WTC11 (cell line): ENCODE measurements at regions not wholly inside any gene's neighbourhood (a gene's known extent, or its start where the extent isn't known, plus 50 kb on each side); places are given as distances from the start of the nearest gene placed in this dataset.

Experiments
- ATAC-seq: fragments of 200-7000 bp; cut with Tn5 transposase; 2 replicates; pipeline ENCODE4 v1.10.0; 2021; ENCODE audit warnings: mild to moderate bottlenecking, moderate library complexity
- CTCF ChIA-PET: fragments of 300-600 bp; sonication (Branson Sonifier 250); formaldehyde crosslinking; loops from one replicate; lab custom pipeline; 2021; ENCODE audit warnings: antibody characterized with exemption; lab: Charles Lee
- POLR2A ChIA-PET: fragments of 350-600 bp; sonication (Branson Sonifier 250); formaldehyde crosslinking; loops from one replicate; lab custom pipeline; 2021; ENCODE audit warnings: antibody characterized with exemption; lab: Charles Lee
- DNase-seq: peaks from one replicate; pipeline ENCODE4 v3.0.0; 2021; ENCODE audit warnings: low spot score
- H3K27ac Mint-ChIP-seq: 2 replicates; pipeline ENCODE4 v1.8.0; 2021; ENCODE audit warnings: mixed read lengths
- H3K27me3 Mint-ChIP-seq: 2 replicates; pipeline ENCODE4 v1.8.0; 2021; ENCODE audit warnings: low read depth, mild to moderate bottlenecking, moderate library complexity, mixed read lengths
- H3K36me3 Mint-ChIP-seq: 2 replicates; pipeline ENCODE4 v1.8.0; 2021; ENCODE audit warnings: mixed read lengths
- H3K4me1 Mint-ChIP-seq: 2 replicates; pipeline ENCODE4 v1.8.0; 2022; ENCODE audit warnings: mixed read lengths
- H3K4me3 Mint-ChIP-seq: 2 replicates; pipeline ENCODE4 v1.8.0; 2021; ENCODE audit warnings: mild to moderate bottlenecking, moderate library complexity, mixed read lengths
- H3K9me3 Mint-ChIP-seq: 2 replicates; pipeline ENCODE4 v1.8.0; 2021; ENCODE audit warnings: mixed read lengths
- AR ChIP-seq: fragments of 250-450 bp; sonication (Bioruptor Pico); IDR thresholded peaks from 2 replicates; pipeline ENCODE4 v1.9.0; 2021; ENCODE audit warnings: mild to moderate bottlenecking
- ATF1 ChIP-seq: sonication (generic); formaldehyde crosslinking; IDR thresholded peaks from 2 replicates; pipeline ENCODE4 v1.8.1; 2023; ENCODE audit warnings: mild to moderate bottlenecking, moderate library complexity, missing genetic modification reagents
- CBFB ChIP-seq: sonication (generic); formaldehyde crosslinking; IDR thresholded peaks from 2 replicates; pipeline ENCODE4 v1.8.1; 2022; ENCODE audit warnings: mild to moderate bottlenecking, low read depth, missing genetic modification reagents
- ETV6 ChIP-seq: sonication (generic); formaldehyde crosslinking; IDR thresholded peaks from 2 replicates; pipeline ENCODE4 v1.8.1; 2022; ENCODE audit warnings: mild to moderate bottlenecking, missing genetic modification reagents
- IRF2 ChIP-seq: sonication (generic); formaldehyde crosslinking; IDR thresholded peaks from 2 replicates; pipeline ENCODE4 v1.8.0; 2022; ENCODE audit warnings: low read depth, missing genetic modification reagents, borderline replicate concordance
- JUN ChIP-seq: sonication (generic); formaldehyde crosslinking; IDR thresholded peaks from 2 replicates; pipeline ENCODE4 v1.8.0; 2023; ENCODE audit warnings: mild to moderate bottlenecking, missing genetic modification reagents
- MYBL2 ChIP-seq: sonication (generic); formaldehyde crosslinking; IDR thresholded peaks from 2 replicates; pipeline ENCODE4 v1.8.1; 2023; ENCODE audit warnings: mild to moderate bottlenecking, moderate library complexity, missing genetic modification reagents
- NR2C2 ChIP-seq: sonication (generic); formaldehyde crosslinking; IDR thresholded peaks from 2 replicates; pipeline ENCODE4 v1.8.0; 2022; ENCODE audit warnings: mild to moderate bottlenecking, missing genetic modification reagents
- PRDM15 ChIP-seq: sonication (generic); formaldehyde crosslinking; IDR thresholded peaks from 2 replicates; pipeline ENCODE4 v1.8.0; 2022; ENCODE audit warnings: missing genetic modification reagents
- RORB ChIP-seq: fragments of 250-450 bp; sonication (Bioruptor Pico); IDR thresholded peaks from 2 replicates; pipeline ENCODE4 v1.9.0; 2021; ENCODE audit warnings: mild to moderate bottlenecking
- TCF7 ChIP-seq: sonication (generic); formaldehyde crosslinking; IDR thresholded peaks from 2 replicates; pipeline ENCODE4 v1.8.0; 2022; ENCODE audit warnings: mild to moderate bottlenecking, low read depth, missing genetic modification reagents, moderate library complexity
- TP53 ChIP-seq: sonication (generic); formaldehyde crosslinking; IDR thresholded peaks from 2 replicates; pipeline ENCODE4 v1.8.1; 2023; ENCODE audit warnings: mild to moderate bottlenecking, missing genetic modification reagents
- ZBTB21 ChIP-seq: sonication (generic); formaldehyde crosslinking; IDR thresholded peaks from 2 replicates; pipeline ENCODE4 v1.8.1; 2023; ENCODE audit warnings: mild to moderate bottlenecking, missing genetic modification reagents, borderline replicate concordance
- ZNF121 ChIP-seq: sonication (generic); formaldehyde crosslinking; IDR thresholded peaks from 2 replicates; pipeline ENCODE4 v1.8.0; 2023; ENCODE audit warnings: missing genetic modification reagents
- ZNF232 ChIP-seq: sonication (generic); formaldehyde crosslinking; IDR thresholded peaks from 2 replicates; pipeline ENCODE4 v1.8.0; 2022; ENCODE audit warnings: mild to moderate bottlenecking, missing genetic modification reagents
- TF ChIP-seq, protein P1 (sequence below): sonication (generic); formaldehyde crosslinking; IDR thresholded peaks from 2 replicates; pipeline ENCODE4 v1.8.0; 2022; ENCODE audit warnings: mild to moderate bottlenecking, missing genetic modification reagents
- TF ChIP-seq, protein P2 (sequence below): sonication (generic); formaldehyde crosslinking; conservative IDR thresholded peaks from 2 replicates; pipeline ENCODE4 v1.8.1; 2023; ENCODE audit warnings: mild to moderate bottlenecking, low read depth, missing genetic modification reagents, moderate library complexity

DNA sequence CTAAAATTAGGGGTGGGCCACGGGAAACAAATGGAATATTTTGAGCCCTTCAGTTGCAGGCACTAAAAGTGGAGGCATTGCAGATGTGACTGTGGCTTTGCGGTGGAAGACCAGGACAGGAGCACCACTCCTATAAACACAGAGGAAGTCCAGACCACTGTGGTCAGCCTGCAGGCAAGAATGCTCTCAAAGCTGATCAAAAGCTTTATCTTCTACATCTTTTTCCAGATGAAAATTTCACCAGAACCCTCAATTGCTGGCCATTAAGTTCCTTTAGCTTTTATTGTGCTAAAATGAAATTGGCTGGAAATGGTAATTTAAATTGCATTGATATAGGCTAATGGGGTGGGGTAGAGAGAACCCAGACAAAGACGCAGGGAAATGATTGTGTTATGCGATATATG, 208.8 kb downstream of the ERCC6L2 start (continued):
- no peak for TF ChIP-seq MYBL2 (CRISPR knock-in tag)

DNA sequence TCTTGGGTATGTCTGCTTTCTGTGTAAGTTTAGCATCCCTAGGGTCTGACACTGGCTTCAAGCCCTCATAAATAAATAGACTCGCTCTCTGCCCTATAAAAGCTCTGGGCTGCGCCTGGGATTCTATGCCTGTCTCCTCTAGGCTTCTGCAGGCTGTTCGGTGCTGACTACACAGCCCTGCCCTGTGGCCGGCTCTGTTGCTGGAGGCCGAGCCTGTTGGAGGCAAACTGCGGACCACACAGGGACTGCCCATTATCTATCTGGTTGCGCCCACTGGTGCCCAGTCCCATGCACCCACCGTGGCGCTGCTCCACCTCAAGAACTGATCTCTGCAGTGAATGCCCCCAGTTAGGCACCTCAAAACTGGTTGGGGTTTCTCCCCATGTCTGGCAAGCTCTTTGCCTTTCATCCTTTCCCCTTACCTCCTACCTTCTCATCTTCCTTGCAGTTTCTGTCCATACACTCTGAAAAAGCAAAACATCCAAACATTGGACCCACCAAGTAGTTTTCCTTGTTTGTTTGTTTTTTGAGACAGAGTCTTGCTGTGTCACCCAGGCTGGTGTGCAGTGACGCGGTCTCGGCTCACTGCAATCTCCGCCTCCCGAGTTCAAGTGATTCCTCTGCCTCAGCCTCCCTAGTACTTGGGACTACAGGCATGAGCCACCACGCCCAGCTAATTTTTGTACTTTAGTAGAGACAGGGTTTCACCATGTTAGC, 207.2 kb downstream of the ERCC6L2 start:
- Mint-ChIP-seq H3K27ac (no peak overlapping the region), H3K9me3 (no peaks in the 10 kb centered on the region), H3K4me1 (peaks cover 15% of the 10 kb centered on the region), H3K27me3 (no peaks in the 10 kb centered on the region), H3K36me3 (no peaks in the 10 kb centered on the region), H3K4me3 (no peak overlapping the region)
- POLR2A ChIA-PET = no interaction called here
- ATAC-seq (no peak), DNase-seq (no peak)
- CTCF ChIA-PET = interaction anchor here (0.6 kb wide), 1 partner anchor 137 kb away, joined by 4 read pairs; no protein-coding TSS in a partner anchor
- TF ChIP-seq, protein P1, sequence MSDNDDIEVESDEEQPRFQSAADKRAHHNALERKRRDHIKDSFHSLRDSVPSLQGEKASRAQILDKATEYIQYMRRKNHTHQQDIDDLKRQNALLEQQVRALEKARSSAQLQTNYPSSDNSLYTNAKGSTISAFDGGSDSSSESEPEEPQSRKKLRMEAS (CRISPR knock-in tag) = no peak
- TF ChIP-seq ZNF232 (CRISPR knock-in tag) = no peak
- TF ChIP-seq, all 79 proteins: peak for 0

DNA sequence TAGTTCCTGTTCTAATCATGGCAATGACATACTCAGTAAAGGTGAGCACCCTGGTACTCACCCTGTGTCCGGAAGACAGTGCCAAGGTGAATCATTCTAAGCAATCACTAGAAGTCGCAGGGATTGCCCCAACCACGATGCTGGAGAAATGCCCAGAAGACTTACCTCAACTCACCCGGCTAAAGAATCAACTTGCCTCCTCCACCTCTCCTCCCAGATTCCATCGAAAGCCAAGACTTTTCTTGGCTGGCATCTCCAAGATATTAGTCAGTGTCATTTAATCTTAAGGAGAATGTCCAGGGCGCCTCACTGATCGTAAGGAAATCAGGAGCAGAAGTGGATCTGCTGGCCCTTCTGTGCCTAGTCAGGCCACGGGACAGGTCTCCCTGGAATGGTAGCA, 204.9 kb downstream of the ERCC6L2 start:
- Mint-ChIP-seq H3K4me1 (peaks cover 3% of the 10 kb centered on the region; the same call in 1 of the 2 replicates), H3K27me3 (no peaks in the 10 kb centered on the region), H3K9me3 (no peaks in the 10 kb centered on the region), H3K27ac (no peak overlapping the region), H3K4me3 (no peak overlapping the region), H3K36me3 (no peaks in the 10 kb centered on the region)
- ChIA-PET POLR2A (no interaction called here), CTCF (interaction anchor here (0.6 kb wide), 1 partner anchor 471 kb away, joined by 3 read pairs; no protein-coding TSS in a partner anchor)
- ATAC-seq (no peak), DNase-seq (no peak)
- TF ChIP-seq ZBTB21 (CRISPR knock-in tag) (no peak), ATF1 (CRISPR knock-in tag) (no peak), PRDM15 (CRISPR knock-in tag) (no peak), NR2C2 (CRISPR knock-in tag) (no peak), RORB (no peak), ETV6 (CRISPR knock-in tag) (no peak), ZNF121 (CRISPR knock-in tag) (no peak), JUN (CRISPR knock-in tag) (no peak), TCF7 (no peak), CBFB (CRISPR knock-in tag) (no peak), TP53 (CRISPR knock-in tag) (no peak), IRF2 (CRISPR knock-in tag) (no peak), AR (CRISPR knock-in tag) (no peak)
- TF ChIP-seq, protein P1 (CRISPR knock-in tag) = no peak
- TF ChIP-seq, protein P2, sequence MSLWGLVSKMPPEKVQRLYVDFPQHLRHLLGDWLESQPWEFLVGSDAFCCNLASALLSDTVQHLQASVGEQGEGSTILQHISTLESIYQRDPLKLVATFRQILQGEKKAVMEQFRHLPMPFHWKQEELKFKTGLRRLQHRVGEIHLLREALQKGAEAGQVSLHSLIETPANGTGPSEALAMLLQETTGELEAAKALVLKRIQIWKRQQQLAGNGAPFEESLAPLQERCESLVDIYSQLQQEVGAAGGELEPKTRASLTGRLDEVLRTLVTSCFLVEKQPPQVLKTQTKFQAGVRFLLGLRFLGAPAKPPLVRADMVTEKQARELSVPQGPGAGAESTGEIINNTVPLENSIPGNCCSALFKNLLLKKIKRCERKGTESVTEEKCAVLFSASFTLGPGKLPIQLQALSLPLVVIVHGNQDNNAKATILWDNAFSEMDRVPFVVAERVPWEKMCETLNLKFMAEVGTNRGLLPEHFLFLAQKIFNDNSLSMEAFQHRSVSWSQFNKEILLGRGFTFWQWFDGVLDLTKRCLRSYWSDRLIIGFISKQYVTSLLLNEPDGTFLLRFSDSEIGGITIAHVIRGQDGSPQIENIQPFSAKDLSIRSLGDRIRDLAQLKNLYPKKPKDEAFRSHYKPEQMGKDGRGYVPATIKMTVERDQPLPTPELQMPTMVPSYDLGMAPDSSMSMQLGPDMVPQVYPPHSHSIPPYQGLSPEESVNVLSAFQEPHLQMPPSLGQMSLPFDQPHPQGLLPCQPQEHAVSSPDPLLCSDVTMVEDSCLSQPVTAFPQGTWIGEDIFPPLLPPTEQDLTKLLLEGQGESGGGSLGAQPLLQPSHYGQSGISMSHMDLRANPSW (CRISPR knock-in tag) = no peak
